ENCODE measurements at regions not wholly inside any gene's neighbourhood (a gene's known extent, or its start where the extent isn't known, plus 50 kb on each side); places are given as distances from the start of the nearest gene placed in this dataset.
"Not testable (repeated sequence)": the region's sequence is repeated elsewhere in the genome, so short reads cannot be mapped to it uniquely, and the experiment has no call there.

DNA sequence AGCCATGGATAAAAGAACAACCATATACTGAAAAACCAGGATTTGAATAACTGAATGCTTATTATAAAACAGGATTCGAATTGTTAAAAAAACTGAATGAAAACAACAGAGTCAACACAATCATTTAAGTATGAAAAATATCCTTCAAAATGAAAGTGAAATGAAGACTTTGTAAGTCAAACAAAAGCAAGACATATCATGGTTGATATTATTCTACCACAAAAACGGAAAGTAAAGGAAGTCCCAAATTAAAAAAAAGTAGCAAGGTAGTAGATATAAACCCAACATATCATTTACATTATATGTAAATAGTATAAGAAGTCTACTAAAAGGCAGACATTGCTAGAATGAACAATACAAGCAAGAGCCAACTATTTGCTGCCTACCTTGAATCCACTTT lies 63.1 kb upstream of the POTEC start:
- H3K27me3 Mint-ChIP-seq (ENCODE audit: low read depth); H3K9me3 Mint-ChIP-seq; ATAC-seq (replicated peaks in 1 of 2); H3K36me3 Mint-ChIP-seq (ENCODE audit: insufficient read depth in 2 of 2); DNase-seq: not testable (repeated sequence)
- Mint-ChIP-seq H3K27ac (peak overlapping the region; percentile 54), H3K4me3 (peak overlapping the region; percentile 3 to 35), H3K4me1 (ENCODE audit: low read depth) (peaks cover 14% of the 10 kb centered on the region)

DNA sequence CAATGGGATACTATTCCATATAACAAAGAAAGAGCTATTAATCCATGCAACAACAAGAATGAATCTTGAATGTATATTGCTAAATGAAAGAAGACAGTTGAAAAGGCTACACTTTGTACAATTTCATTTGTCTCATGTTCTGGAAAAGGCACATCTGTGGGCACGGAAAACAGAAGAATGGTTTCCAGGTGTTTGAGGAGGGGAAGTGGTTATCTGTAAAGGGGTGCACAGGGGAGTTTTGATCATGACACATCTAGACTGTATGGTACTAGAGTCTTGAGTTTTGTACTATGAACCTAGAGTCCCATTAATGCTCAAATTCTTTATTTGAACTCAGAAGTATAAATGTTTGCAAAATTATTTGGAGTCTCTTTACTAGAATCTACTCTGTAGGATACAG lies 64.0 kb upstream of the POTEC start:
- H3K4me3 Mint-ChIP-seq; DNase-seq; H3K27ac Mint-ChIP-seq; H3K9me3 Mint-ChIP-seq; H3K27me3 Mint-ChIP-seq (ENCODE audit: low read depth); ATAC-seq (replicated peaks in 1 of 2); H3K36me3 Mint-ChIP-seq (ENCODE audit: insufficient read depth in 2 of 2): not testable (repeated sequence)
- peaks cover 14% of the 10 kb centered on the region for H3K4me1 Mint-ChIP-seq (ENCODE audit: low read depth)

DNA sequence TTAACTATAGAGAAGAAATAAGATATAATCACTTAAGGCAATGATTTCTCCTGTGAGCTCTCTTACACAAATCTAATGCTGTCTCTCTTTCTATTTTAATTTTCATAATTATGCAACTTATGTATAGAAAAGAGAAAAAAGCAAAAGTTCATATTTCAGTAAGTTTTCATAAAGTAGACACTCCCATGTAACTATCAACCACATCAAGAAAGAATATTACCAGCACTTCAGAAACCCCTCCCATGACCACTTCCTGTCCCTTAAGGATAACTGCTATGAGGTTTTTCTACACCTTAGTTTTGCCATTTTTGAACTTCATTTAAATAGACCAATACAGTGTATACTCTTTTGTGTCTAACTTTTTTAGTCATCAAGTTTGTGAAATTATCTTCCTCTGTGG lies 69.0 kb upstream of the POTEC start:
- H3K27ac Mint-ChIP-seq; DNase-seq; H3K4me3 Mint-ChIP-seq; H3K9me3 Mint-ChIP-seq; H3K36me3 Mint-ChIP-seq (ENCODE audit: insufficient read depth in 2 of 2); H3K27me3 Mint-ChIP-seq (ENCODE audit: low read depth): not testable (repeated sequence)
- peak; percentile 62 to 75 for ATAC-seq (replicated peaks in 1 of 2)
- H3K4me1 Mint-ChIP-seq (ENCODE audit: low read depth): peaks cover 12% of the 10 kb centered on the region

DNA sequence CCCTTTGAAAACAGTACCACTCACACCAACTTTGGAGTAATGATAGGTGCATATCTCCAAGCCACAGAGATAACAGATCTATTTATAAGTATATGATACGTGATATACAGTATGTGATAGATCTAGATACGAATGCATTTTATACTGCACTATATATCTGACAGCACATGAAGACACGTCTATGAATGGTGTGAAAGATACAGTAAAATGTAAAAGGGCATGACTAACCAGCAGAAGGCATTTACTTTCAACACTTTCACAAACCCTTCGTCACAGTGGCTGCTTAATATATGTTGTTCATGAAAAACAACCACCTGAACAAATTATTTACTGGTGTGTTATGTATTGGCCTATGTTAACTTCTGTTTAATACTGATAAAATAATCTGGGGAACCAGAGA lies 71.1 kb upstream of the POTEC start:
- DNase-seq; H3K9me3 Mint-ChIP-seq; ATAC-seq (replicated peaks in 1 of 2); H3K27ac Mint-ChIP-seq; H3K36me3 Mint-ChIP-seq (ENCODE audit: insufficient read depth in 2 of 2); H3K4me3 Mint-ChIP-seq; H3K27me3 Mint-ChIP-seq (ENCODE audit: low read depth): not testable (repeated sequence)
- H3K4me1 Mint-ChIP-seq (ENCODE audit: low read depth): peaks cover 11% of the 10 kb centered on the region

DNA sequence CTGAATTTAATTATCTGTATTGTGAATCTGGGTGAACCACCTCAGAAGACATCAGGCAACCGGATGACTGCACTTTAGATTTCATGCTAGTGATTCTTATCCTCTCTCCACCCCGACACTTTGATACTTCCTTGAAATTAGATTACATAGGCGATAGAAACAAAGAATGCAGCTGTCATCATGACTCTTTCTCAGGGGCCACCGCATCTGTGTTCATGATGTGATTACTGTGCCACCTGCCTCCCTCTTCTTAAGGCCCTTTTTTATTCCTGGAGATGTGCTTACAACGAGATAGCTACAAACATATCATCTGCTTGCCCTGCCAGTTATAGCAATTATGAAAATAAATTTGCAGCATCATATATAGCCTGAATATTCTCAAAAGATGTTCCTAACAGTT lies 83.9 kb upstream of the POTEC start:
- not testable (repeated sequence) for H3K4me3 Mint-ChIP-seq; H3K27me3 Mint-ChIP-seq (ENCODE audit: low read depth); H3K36me3 Mint-ChIP-seq (ENCODE audit: insufficient read depth in 2 of 2); DNase-seq; H3K27ac Mint-ChIP-seq; H3K9me3 Mint-ChIP-seq; H3K4me1 Mint-ChIP-seq (ENCODE audit: low read depth); ATAC-seq (replicated peaks in 1 of 2)

DNA sequence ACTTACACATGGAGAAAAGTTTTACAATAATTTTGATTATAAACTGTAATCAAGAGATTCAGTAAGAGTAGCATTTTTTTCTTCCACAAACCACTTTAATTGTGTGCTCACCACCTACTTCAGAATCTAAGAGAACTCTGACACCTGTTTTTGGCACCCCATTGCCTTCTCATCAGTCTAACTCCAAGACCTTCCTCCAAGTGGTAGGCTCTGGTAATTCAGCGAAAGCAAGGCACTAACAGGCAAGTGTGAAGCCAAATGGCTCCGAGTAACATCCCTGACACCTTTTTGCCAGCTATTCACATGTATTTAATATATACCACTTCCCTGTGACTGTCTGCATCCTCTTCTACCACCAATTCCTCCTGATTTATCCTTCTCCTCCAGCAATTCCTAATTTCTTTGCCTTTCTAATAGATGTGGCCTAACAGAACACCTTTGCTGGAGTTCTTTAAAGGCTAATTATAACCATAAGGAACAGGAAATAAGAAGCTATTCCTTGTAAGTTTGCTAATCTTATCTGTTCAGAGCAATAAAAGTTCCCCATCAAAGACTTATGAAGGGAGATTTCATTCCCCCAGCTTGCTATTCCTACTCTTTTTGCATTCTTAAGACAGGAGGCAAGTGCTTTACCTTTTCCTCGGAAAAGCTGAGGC lies 85.1 kb upstream of the POTEC start:
- not testable (repeated sequence) for ATAC-seq (replicated peaks in 1 of 2); H3K4me1 Mint-ChIP-seq (ENCODE audit: low read depth); H3K9me3 Mint-ChIP-seq; DNase-seq; H3K4me3 Mint-ChIP-seq; H3K27ac Mint-ChIP-seq; H3K27me3 Mint-ChIP-seq (ENCODE audit: low read depth); H3K36me3 Mint-ChIP-seq (ENCODE audit: insufficient read depth in 2 of 2)

DNA sequence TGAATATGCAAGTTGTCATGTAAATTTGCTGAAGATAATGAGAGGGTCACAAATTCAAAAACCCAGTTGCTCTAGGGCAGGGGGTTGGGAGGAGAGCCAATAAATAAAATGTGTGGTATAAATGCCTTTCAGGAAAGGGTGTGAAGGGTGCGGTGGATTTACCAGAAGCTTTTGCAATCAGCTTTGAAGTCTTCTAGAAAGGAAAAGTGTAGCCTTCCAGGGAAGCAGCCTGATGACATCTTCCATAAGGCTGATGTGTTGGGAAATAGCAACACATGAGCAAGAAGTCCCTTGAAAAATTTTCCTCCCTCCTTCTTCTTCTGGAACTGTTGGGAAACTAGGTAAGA lies 85.6 kb upstream of the POTEC start:
- not testable (repeated sequence) for H3K9me3 Mint-ChIP-seq; H3K4me1 Mint-ChIP-seq (ENCODE audit: low read depth); DNase-seq; H3K36me3 Mint-ChIP-seq (ENCODE audit: insufficient read depth in 2 of 2); H3K4me3 Mint-ChIP-seq; H3K27ac Mint-ChIP-seq; H3K27me3 Mint-ChIP-seq (ENCODE audit: low read depth); ATAC-seq (replicated peaks in 1 of 2)

DNA sequence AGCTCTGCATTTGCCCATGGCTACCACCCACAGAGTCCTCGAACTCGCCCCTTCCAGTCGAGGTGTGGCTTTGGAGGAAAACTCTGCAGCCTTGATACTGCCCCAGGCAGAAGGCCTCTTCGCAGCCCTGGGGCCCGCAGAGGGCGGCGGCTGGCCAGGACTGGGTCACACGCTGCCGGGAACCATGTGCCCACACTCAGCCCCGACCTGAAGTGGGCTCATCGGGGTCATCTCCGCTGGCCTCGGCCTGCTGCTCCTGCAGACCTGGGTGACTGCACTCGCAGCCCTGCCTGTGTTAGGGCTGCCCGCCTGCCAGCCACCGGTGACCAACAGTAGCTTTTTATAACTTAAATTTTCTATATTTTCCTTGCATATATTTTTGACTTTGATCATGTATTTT lies 89.6 kb upstream of the POTEC start:
- not testable (repeated sequence) for H3K27ac Mint-ChIP-seq; DNase-seq; H3K4me3 Mint-ChIP-seq; H3K4me1 Mint-ChIP-seq (ENCODE audit: low read depth); ATAC-seq (replicated peaks in 1 of 2); H3K36me3 Mint-ChIP-seq (ENCODE audit: insufficient read depth in 2 of 2); H3K27me3 Mint-ChIP-seq (ENCODE audit: low read depth); H3K9me3 Mint-ChIP-seq

DNA sequence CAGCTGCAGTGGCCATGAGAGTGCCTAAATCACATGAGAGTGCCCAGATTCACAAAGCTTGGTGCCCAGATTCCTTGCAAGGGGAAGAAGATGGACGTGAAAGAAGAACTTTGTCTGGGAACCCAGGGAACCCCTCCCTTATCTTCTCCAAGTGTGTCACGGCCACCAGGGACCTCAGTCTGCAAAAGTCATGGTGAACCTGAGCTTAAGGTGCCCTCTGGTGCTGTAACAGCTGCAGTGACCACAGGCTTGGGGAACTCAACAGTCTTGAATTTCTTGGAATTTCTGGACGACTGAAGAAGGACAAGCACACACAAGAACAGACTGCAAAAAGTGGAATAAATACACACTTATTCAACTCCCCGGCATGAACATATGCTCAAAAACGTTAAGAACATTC lies 94.6 kb upstream of the POTEC start:
- H3K27ac Mint-ChIP-seq; H3K4me3 Mint-ChIP-seq; DNase-seq; H3K36me3 Mint-ChIP-seq (ENCODE audit: insufficient read depth in 2 of 2); H3K9me3 Mint-ChIP-seq; ATAC-seq (replicated peaks in 1 of 2); H3K27me3 Mint-ChIP-seq (ENCODE audit: low read depth); H3K4me1 Mint-ChIP-seq (ENCODE audit: low read depth): not testable (repeated sequence)

DNA sequence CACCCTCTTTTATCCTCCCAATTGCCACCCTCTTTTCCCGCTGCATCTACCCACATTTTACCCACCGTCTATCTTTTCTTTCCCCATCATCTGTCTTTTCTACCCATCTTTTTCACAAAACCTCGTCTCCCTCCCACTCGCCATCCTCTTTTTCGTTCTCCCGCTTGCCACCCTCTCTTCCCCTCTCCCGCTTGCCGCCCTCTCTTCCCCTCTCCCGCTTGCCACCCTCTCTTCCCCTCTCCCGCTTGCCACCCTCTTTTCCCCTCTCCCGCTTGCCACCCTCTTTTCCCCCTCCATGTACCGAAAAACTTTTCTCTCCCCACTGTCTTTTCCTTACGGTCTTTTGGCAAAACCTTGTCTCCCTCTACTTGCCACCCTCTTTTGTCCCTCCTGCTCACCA lies 97.7 kb upstream of the POTEC start:
- not testable (repeated sequence) for H3K27me3 Mint-ChIP-seq (ENCODE audit: low read depth); H3K4me3 Mint-ChIP-seq; DNase-seq; H3K27ac Mint-ChIP-seq; H3K4me1 Mint-ChIP-seq (ENCODE audit: low read depth); H3K36me3 Mint-ChIP-seq (ENCODE audit: insufficient read depth in 2 of 2); H3K9me3 Mint-ChIP-seq; ATAC-seq (replicated peaks in 1 of 2)

DNA sequence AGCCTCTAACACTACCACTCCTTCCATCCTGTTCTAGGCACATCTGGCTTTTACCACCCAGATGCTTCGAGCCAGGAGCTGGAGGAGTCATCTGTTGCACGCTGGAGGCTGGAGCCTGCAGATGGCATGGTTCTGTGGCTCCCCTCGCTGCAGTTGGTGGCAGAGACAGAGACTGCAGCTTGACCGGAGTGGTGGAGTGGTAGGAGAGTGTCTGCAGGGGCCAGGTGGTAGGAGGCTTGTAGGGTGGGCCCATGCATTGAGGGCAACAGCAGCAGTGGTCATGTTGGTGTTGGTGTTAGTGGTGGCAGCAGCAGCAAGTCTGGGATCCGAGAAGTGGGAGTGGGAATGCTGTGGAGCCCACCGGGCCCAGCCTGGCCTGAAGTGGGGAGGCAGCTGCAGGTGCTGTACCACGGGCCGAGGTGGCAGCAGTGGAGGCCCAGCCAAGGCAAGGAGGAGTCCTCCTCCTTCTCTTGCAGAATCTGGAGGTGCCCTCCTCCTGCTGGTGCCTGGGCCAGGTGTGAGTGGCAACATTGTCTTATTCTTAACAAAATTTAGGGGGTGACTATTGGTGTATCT lies 100.4 kb upstream of the POTEC start:
- H3K27ac Mint-ChIP-seq; H3K36me3 Mint-ChIP-seq (ENCODE audit: insufficient read depth in 2 of 2); H3K9me3 Mint-ChIP-seq; DNase-seq; ATAC-seq (replicated peaks in 1 of 2); H3K4me1 Mint-ChIP-seq (ENCODE audit: low read depth); H3K27me3 Mint-ChIP-seq (ENCODE audit: low read depth); H3K4me3 Mint-ChIP-seq: not testable (repeated sequence)

DNA sequence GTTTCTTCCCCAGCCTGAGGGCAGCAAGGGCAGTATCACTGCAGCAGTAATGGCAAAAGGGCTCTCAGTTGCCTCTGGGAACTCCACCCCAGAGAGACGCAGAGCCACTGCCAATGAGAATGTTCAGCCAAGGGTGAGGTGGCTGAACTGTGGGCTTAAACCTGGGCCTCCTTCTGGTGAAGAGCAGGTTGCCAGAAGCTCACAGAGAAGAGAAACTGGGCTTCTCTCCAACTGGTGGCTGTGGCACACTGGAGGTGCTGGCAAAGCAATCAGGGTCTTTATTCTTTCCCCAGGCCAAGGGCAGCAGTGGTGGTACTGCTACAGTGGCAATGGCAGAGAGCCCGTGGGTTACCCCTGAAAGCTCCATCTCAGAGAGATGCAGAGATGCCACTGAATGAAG lies 54.9 kb upstream of the ANKRD30B start:
- H3K36me3 Mint-ChIP-seq (ENCODE audit: insufficient read depth in 2 of 2); H3K4me3 Mint-ChIP-seq; H3K4me1 Mint-ChIP-seq (ENCODE audit: low read depth); DNase-seq; ATAC-seq (replicated peaks in 1 of 2); H3K27ac Mint-ChIP-seq; H3K9me3 Mint-ChIP-seq; H3K27me3 Mint-ChIP-seq (ENCODE audit: low read depth): not testable (repeated sequence)

DNA sequence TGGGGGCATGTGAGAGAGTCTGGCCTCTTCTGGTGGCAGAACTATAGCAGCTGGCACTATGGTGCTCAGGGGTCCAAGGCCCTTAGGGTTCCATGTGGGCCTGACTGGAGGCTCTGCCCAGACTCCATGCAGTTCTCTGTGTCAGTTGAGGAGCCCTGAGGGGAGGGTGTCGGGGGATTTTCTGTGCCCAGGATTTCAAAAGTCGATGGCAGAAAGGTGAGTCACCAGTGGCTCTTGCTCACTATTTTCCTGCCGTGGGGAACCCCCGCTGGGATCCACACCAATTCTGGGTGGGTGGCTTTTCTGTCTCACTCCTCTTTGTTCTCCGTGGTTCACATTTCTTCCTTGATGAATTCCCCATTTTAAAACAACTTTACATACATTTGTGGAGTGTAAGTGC lies 54.1 kb upstream of the ANKRD30B start:
- not testable (repeated sequence) for H3K27me3 Mint-ChIP-seq (ENCODE audit: low read depth); H3K4me3 Mint-ChIP-seq; H3K27ac Mint-ChIP-seq; H3K4me1 Mint-ChIP-seq (ENCODE audit: low read depth); DNase-seq; H3K9me3 Mint-ChIP-seq; H3K36me3 Mint-ChIP-seq (ENCODE audit: insufficient read depth in 2 of 2); ATAC-seq (replicated peaks in 1 of 2)

DNA sequence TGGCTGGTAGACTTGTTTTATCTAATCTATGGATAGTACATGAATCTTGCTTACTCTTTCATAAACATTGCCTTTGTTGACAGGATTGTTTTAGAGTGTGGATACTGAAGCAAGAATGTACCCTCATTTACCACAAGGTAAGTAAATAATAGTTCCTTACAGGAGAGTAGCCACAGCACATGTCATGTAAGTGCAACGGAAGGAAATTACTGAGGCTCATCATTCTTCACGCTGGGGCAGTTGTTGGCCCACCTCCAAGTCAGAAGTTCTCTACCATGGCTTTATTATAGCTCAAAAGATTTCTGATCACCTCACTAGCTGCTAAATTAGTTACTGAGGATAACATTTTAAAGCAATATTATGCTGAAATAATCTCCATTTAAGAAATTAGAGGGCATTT lies 50.0 kb upstream of the ANKRD30B start:
- not testable (repeated sequence) for H3K36me3 Mint-ChIP-seq (ENCODE audit: insufficient read depth in 2 of 2); ATAC-seq (replicated peaks in 1 of 2); H3K27me3 Mint-ChIP-seq (ENCODE audit: low read depth); DNase-seq; H3K4me1 Mint-ChIP-seq (ENCODE audit: low read depth); H3K9me3 Mint-ChIP-seq; H3K27ac Mint-ChIP-seq; H3K4me3 Mint-ChIP-seq

Measured in activated T-cell treated with anti-CD3 and anti-CD28 coated beads, Interleukin-2, amount 50 U/mL, for 72 hours (primary cell).